WI38 (cell line): ENCODE measurements at regions not wholly inside any gene's neighbourhood (a gene's known extent, or its start where the extent isn't known, plus 50 kb on each side); places are given as distances from the start of the nearest gene placed in this dataset.

Experiments used
- H3K4me3 ChIP-seq: 2 replicates; pipeline ENCODE4 v1.5.1; 2011; ENCODE audit warnings: low read depth, mild to moderate bottlenecking, control low read depth, low read length
- TF ChIP-seq, protein P1 (sequence below): IDR thresholded peaks from 2 replicates; pipeline ENCODE4 v1.5.1; 2012; ENCODE audit warnings: low read depth, mild to moderate bottlenecking, control low read depth, low read length

GRCh38 chr17:77684803-77685798, 273.4 kb upstream of the TNRC6C start:
- no peak overlapping the region for H3K4me3 ChIP-seq
- TF ChIP-seq, protein P1, sequence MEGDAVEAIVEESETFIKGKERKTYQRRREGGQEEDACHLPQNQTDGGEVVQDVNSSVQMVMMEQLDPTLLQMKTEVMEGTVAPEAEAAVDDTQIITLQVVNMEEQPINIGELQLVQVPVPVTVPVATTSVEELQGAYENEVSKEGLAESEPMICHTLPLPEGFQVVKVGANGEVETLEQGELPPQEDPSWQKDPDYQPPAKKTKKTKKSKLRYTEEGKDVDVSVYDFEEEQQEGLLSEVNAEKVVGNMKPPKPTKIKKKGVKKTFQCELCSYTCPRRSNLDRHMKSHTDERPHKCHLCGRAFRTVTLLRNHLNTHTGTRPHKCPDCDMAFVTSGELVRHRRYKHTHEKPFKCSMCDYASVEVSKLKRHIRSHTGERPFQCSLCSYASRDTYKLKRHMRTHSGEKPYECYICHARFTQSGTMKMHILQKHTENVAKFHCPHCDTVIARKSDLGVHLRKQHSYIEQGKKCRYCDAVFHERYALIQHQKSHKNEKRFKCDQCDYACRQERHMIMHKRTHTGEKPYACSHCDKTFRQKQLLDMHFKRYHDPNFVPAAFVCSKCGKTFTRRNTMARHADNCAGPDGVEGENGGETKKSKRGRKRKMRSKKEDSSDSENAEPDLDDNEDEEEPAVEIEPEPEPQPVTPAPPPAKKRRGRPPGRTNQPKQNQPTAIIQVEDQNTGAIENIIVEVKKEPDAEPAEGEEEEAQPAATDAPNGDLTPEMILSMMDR = no peak

- TF ChIP-seq, protein P1 = no peak
- no peak overlapping the region for H3K4me3 ChIP-seq
Observed at GRCh38 chr17:77685881-77686486, 272.5 kb upstream of the TNRC6C start.

- H3K4me3 ChIP-seq = no peak overlapping the region
- TF ChIP-seq, protein P1 = no peak
Observed at GRCh38 chr17:77686903-77687302, 271.6 kb upstream of the TNRC6C start.

DNA sequence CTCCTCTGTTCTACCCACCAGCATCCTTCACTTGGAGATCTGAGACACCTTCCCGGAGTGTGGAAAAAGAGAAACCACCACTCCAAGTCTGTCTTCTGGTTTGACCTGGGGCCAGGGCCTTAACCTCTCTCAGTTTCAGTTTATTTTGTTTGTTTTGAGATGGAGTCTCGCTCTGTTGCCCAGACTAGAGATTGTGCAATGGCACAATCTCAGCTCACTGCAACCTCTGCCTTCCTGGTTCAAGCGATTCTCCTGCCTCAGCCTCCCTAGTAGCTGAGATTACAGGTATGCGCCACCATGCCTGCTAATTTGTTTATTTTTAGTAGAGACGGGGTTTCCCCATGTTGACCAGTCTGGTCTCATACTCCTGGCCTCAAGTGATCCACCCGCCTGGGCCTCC, 271.1 kb upstream of the TNRC6C start:
- H3K4me3 ChIP-seq = no peak overlapping the region
- TF ChIP-seq, protein P1 = no peak

DNA sequence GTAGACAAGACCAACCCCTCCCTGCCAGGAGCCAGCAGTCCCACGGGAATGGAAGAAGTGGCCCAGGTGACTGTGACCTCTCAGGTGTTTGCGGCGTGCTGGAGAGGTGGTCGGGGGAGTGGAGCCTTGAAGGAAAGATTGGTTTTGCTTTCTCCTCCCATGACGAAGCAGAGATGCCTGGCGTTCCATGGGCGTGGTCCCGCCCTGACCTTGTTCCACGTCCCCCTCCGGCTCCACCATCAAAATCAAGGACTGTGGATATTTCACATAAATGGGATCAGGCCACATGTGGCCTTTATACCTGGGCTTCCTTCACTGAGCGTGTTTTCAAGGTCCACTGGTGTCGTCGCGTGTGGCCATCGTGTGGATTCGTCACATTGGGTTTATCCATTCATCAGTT, 270.6 kb upstream of the TNRC6C start:
- no peak overlapping the region for H3K4me3 ChIP-seq
- TF ChIP-seq, protein P1 = no peak

DNA sequence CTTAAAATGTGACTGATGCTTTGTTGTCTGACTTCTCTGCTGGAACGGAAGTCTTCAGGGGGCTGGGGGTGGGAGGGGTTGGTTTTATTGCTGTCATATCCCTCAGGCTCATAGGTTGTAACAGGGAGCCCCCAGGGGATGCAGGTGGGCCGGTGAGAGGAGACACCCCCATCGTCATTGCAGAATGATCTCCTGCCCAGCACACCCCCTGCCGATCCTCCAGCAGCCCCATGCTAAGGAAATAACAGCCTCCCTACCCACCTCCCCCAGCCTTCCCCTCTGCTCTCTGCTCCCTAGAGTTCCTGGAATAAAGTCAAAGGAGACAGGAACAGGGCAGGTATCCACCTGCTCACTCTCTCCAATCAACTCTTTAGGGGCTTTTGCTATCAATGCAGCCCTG, 270.1 kb upstream of the TNRC6C start:
- no peak overlapping the region for H3K4me3 ChIP-seq
- TF ChIP-seq, protein P1 = no peak
